Psoas muscle (tissue), 7 donors: ENCODE measurements at regions not wholly inside any gene's neighbourhood (a gene's known extent, or its start where the extent isn't known, plus 50 kb on each side); places are given as distances from the start of the nearest gene placed in this dataset.

Source experiments
- ATAC-seq, 4 donors: fragments of 200-7000 bp; cut with Tn5 transposase; one replicate each; pipeline ENCODE4 v1.9.1; 2020; ENCODE audit warnings: moderate library complexity in 3 of 4, mild to moderate bottlenecking in 2 of 4
- DNase-seq, 2 donors: peaks; one replicate each; pipeline ENCODE4 v3.0.0-alpha.2; 2020
- H3K27ac ChIP-seq: fragments of 200-600 bp; one replicate; pipeline ENCODE4 v1.8.0; 2022
- H3K27me3 ChIP-seq, 3 donors: fragments of 200-600 bp in 1 of 3; one replicate each; pipeline versions ENCODE4 v1.6.1 to v1.8.0; 2013 to 2022; ENCODE audit warnings: low read length in 2 of 3, mild to moderate bottlenecking in 2 of 3, moderate library complexity in 1 of 3; ENCODE audit not compliant: insufficient read depth in 3 of 3
- H3K36me3 ChIP-seq, 2 donors: fragments of 200-600 bp in 1 of 2; one replicate each; pipeline versions ENCODE4 v1.6.1 to v1.8.0; 2013 to 2022; ENCODE audit warnings: low read depth in 1 of 2, mild to moderate bottlenecking in 1 of 2, moderate library complexity in 1 of 2; ENCODE audit not compliant: insufficient read depth in 1 of 2
- H3K4me1 ChIP-seq: fragments of 200-600 bp; one replicate; pipeline ENCODE4 v1.8.0; 2022
- H3K4me3 ChIP-seq: fragments of 200-600 bp; one replicate; pipeline ENCODE4 v1.8.0; 2022; ENCODE audit warnings: mild to moderate bottlenecking
- H3K9me3 ChIP-seq: fragments of 200-600 bp; one replicate; pipeline ENCODE4 v1.8.0; 2022
- WGBS, 3 donors: extraction: QIAGEN DNeasy Blood & Tissue Kit; methylation state at CpG; one replicate each; pipeline versions ENCODE4 v1.1.6 to v1.1.7; 2013; 5-methylcytosine and 5-hydroxymethylcytosine counted together
- intact Hi-C, 2 donors: fragments of 100-400 bp; cut with DNase I; formaldehyde crosslinking; loops; one replicate each; pipeline versions ENCODE4 v1.11.0 to v1.14.2; 2022
- TF ChIP-seq, protein P1 (sequence below): fragments of 200-600 bp; IDR thresholded peaks from one replicate; pipeline ENCODE4 v1.8.0; 2022; ENCODE audit warnings: antibody characterized with exemption
- donor health status: healthy with polysubstance abuse.
- donor health status: DM: no; HTN: no; CAD: no; lungs with moderate emphysema.
- donor health status: Bipolar disorder and iron deficiency.
- donor health status: healthy.
- donor health status: DM: yes; HTN: yes; CAD: no.
- donor health status: DM: no; HTN: no; CAD: no.
- donor health status: DM: yes; HTN: yes; CAD: no.

DNA sequence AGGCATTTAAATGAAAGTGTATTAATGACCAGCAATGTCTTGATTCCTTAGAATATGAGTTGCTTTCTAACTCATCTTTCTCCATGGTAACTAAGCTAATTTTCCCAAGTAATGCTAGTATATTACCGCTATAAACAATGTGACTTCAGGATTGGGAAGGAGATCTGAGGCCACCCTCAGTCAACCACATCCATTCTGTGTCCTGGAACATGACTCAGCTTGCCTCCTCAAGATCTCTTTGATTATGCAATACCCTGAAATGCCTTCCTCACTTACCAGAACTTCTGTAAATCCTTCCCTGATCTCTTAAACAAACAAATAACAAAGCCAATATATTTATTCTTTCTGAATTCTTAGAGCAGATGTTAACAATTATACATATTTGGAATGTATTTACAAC, 1495.5 kb downstream of the PCDH18 start:
- H3K4me3 ChIP-seq = no peak overlapping the region
- TF ChIP-seq, protein P1, sequence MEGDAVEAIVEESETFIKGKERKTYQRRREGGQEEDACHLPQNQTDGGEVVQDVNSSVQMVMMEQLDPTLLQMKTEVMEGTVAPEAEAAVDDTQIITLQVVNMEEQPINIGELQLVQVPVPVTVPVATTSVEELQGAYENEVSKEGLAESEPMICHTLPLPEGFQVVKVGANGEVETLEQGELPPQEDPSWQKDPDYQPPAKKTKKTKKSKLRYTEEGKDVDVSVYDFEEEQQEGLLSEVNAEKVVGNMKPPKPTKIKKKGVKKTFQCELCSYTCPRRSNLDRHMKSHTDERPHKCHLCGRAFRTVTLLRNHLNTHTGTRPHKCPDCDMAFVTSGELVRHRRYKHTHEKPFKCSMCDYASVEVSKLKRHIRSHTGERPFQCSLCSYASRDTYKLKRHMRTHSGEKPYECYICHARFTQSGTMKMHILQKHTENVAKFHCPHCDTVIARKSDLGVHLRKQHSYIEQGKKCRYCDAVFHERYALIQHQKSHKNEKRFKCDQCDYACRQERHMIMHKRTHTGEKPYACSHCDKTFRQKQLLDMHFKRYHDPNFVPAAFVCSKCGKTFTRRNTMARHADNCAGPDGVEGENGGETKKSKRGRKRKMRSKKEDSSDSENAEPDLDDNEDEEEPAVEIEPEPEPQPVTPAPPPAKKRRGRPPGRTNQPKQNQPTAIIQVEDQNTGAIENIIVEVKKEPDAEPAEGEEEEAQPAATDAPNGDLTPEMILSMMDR = no peak
- H3K27ac ChIP-seq = no peak overlapping the region
- H3K36me3 ChIP-seq = no peaks in the 10 kb centered on the region
- H3K9me3 ChIP-seq = no peaks in the 10 kb centered on the region
- DNase-seq (no peak), ATAC-seq (no peak)
- intact Hi-C loops = no loop called here
- H3K27me3 ChIP-seq = no peaks in the 10 kb centered on the region
- WGBS, 3 donors = 85 to 90% (median 90%) methylated on average over 1 of the region's 1 CpG
- H3K4me1 ChIP-seq = no peaks in the 10 kb centered on the region

DNA sequence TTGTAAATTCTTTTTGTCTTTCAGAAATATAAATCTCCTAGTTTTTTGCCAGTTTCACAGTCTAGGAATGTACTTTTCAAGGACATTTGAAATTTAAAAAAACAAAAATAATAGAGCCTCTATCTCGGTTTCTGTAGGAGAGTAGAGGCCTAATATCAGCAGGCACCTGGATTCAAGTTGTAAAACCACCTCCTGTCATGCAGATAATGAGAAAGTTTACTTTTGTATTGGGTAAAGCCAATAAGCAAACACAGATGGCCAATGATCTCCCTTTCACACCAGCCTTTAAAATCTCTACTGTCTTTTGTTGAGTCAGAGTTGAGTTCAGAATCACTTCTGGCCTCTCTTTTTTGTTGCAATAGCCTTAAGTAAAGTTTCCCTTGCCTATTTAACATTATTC, 1499.9 kb downstream of the PCDH18 start:
- no peaks in the 10 kb centered on the region for H3K4me1 ChIP-seq
- H3K9me3 ChIP-seq = no peaks in the 10 kb centered on the region
- H3K36me3 ChIP-seq = no peaks in the 10 kb centered on the region
- DNase-seq = no peak
- H3K4me3 ChIP-seq = no peak overlapping the region
- intact Hi-C loops = no loop called here
- H3K27ac ChIP-seq = no peak overlapping the region
- WGBS, 3 donors = 69 to 82% (median 72%) methylated on average over 1 of the region's 1 CpG
- ATAC-seq = no peak
- no peaks in the 10 kb centered on the region for H3K27me3 ChIP-seq
- TF ChIP-seq, protein P1 = no peak

DNA sequence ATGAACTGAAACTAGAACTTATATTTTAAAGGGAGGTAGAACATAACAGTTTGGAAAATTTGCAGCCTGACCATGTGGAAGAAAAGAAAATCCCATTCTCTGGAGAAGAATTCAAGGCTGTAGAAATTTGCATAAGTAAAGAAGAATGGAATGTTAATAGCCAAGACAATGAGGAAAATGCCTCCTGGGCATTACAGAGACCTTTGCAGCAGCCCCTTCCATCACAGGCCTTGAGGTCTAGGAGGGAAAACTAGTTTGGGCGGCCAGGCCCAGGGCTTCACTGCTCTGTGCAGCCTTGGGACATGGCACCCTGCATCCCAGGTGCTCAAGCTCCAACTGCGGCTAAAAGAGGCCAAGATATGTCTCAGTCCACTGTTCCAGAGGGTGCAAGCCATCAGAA, 1506.8 kb downstream of the PCDH18 start:
- Histone ChIP-seq H3K9me3 (no peaks in the 10 kb centered on the region), H3K27ac (no peak overlapping the region), H3K27me3 (no peaks in the 10 kb centered on the region), H3K4me1 (no peaks in the 10 kb centered on the region), H3K36me3 (no peaks in the 10 kb centered on the region), H3K4me3 (no peak overlapping the region)
- DNase-seq = no peak
- 0 to 84% (median 46%) methylated on average over 2 of the region's 2 CpGs for WGBS, 3 donors
- no peak for ATAC-seq
- intact Hi-C loops = no loop called here
- TF ChIP-seq, protein P1 = no peak

DNA sequence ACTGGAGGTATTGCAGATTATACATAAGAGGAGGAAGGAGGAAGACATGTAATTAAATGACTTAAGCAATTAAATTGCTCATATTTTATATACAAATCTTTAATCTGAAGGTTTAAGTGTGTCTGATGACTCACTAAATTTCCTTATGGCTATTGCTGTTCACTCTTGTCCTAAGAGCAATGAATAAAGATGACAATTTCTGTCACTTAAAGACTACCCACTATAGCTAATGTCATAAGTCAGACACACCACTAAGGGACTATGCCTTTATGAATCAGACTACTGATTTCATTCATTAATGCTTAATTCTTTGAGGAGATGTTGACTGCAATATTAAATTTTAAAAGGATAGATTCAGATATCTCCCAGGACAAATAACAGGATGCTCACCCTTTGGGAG, 1514.7 kb downstream of the PCDH18 start:
- H3K4me1 ChIP-seq = no peaks in the 10 kb centered on the region
- ATAC-seq (no peak), DNase-seq (no peak)
- H3K27ac ChIP-seq = no peak overlapping the region
- H3K4me3 ChIP-seq = no peak overlapping the region
- TF ChIP-seq, protein P1 = no peak
- H3K9me3 ChIP-seq = no peaks in the 10 kb centered on the region
- intact Hi-C loops = no loop called here
- H3K27me3 ChIP-seq = no peaks in the 10 kb centered on the region
- H3K36me3 ChIP-seq = no peaks in the 10 kb centered on the region

DNA sequence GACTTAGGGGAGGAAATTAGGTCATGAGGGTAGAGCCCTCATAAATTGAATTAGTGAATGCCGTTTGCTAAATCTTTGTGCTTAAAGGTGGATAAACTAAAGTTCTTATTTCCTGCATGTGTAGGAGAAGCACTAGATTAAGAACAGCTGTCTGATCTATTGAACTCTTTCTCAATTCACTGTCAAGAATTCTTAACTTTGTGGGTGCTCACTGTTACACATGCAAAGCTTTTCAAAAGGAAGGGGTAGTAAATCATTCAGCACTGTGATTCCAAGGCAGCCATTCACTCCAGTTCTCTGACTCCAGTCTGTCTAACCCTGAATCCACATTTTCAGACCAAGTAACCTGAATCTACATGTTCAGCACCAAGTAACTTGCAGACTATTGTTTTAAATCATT, 1520.1 kb downstream of the PCDH18 start:
- Histone ChIP-seq H3K9me3 (no peaks in the 10 kb centered on the region), H3K4me1 (no peaks in the 10 kb centered on the region), H3K27me3 (no peaks in the 10 kb centered on the region), H3K36me3 (no peaks in the 10 kb centered on the region), H3K27ac (no peak overlapping the region), H3K4me3 (no peak overlapping the region)
- ATAC-seq = no peak
- 21 to 33% (median 26%) methylated on average over 1 of the region's 1 CpG for WGBS, 3 donors
- TF ChIP-seq, protein P1 = no peak
- intact Hi-C loops = no loop called here
- DNase-seq = no peak
